ENCODE measurements at regions not wholly inside any gene's neighbourhood (a gene's known extent, or its start where the extent isn't known, plus 50 kb on each side); places are given as distances from the start of the nearest gene placed in this dataset.
"Not testable (repeated sequence)": the region's sequence is repeated elsewhere in the genome, so short reads cannot be mapped to it uniquely, and the experiment has no call there.

DNA sequence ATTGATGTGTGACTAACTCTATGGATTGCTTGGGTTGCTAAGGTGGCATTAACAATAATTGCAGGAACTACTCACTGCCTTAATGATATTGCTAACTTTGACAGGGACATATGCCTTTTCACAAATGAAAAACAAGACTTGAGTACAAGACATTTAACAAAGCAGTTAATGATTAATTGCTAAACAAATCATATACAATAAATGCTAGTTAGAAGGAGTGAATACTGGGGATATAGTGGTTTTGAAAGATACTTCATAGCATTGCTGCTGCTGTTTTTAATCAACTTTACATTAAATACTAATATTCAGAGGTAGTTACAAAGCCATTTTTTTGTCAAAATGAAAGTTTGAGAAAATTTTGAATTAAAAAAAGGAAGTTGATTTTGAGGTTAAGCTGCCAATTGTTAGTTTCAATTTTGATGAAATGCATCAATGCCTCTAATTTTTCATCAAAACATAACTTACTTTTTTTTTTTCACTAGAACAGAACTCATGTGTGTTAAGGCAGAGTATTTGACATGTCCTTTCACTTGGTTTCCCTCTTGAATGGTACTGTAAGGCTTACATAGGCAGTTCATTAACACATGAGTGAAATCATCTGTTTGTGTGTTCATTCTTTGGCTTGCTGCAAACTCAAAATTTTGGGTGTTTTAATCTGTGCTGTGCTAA, 106.2 kb upstream of the SEMA3D start:
- ChIA-PET POLR2A (no interaction called here), CTCF (no interaction called here)

DNA sequence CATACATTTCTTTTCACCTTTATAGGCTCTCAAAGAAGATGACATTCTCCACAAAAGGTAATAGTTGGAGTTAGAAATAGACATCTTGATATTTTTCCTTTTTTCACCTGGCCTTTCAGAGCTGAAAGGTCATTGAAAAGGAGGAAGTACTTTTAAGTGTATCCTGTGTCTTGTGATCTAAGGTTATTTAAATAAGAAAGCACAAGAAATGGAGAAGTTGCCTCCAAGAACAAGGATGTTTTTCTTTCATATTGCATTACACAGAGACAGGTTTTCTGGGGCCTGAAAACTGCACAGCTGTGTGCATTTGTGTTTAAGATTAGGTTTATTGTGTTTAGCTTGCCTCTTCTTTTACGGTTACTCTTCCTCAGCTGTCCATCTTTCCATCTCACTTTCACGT, 103.4 kb upstream of the SEMA3D start:
- CTCF ChIA-PET, result no interaction called here
- POLR2A ChIA-PET, result no interaction called here

DNA sequence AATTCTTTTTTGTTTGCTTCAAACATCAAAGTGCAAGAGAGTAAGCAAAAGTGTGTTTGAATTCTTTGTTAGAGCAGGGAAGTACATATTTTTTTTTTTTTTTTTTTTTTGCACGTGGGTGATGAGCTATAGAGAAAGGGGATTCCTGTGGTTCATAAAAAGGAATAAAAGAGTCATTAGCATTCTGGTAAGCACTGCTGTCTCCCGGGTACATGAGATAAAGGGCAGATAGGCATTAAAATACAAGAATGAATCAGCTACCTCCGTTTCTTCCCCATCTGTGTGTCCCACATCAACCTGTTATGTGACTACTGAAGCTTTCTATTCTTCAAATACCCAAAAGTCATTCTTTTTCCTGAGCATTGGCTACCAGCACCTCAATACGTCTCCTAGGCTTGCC, 102.4 kb upstream of the SEMA3D start:
- POLR2A ChIA-PET, result no interaction called here
- CTCF ChIA-PET, result no interaction called here

DNA sequence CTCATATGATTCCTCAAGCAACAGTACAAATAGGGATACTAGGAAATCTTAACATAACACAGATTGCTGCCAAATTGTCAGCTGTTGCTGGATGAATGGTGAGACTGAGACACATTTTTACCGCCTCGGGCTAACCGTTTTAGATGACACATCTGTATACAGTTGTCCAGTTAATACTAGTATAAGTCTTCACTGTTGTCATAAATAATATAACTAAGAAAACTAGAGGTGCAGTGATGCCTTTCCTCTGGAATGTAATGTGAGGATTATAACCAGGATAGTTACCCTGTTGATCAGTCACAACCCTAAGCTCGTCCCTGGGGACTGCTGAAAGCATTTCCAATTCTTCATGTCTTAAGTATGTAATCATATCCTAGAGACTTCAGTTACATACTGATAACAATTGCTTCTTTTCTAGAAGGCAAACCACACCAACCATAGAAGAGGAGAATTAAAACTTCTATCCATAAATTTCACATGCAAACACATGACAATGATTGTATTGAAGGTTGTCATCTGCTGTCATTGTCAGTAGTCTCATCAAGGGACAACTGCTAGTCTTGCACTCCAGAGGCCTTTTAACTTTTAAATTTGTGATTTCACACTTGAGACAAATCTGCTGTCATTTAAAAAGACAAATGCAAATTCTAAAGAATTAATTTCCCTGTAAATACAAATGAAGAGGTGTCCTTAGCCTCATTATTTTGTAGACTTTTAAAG, 100.4 kb upstream of the SEMA3D start:
- ChIA-PET POLR2A (no interaction called here), CTCF (no interaction called here)

DNA sequence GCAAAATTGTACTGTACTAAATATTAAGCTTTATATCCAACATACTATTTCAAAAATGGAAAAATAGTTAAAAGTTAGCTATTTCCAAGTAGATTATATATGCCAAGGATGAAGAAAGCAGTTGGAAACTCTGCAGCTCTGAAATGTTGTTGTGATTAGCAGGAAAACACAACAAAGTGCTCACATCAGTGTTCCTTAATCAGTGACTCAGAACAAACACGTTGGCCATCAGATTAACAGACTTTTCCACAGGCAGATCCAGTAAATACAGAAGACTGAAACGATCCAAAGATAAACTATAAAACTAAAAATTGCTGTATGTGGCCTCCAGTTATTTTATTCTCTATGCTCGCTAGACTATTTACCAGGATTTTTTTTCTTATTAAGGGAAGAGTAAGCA, 99.6 kb upstream of the SEMA3D start:
- CTCF ChIA-PET, result no interaction called here
- POLR2A ChIA-PET, result no interaction called here

DNA sequence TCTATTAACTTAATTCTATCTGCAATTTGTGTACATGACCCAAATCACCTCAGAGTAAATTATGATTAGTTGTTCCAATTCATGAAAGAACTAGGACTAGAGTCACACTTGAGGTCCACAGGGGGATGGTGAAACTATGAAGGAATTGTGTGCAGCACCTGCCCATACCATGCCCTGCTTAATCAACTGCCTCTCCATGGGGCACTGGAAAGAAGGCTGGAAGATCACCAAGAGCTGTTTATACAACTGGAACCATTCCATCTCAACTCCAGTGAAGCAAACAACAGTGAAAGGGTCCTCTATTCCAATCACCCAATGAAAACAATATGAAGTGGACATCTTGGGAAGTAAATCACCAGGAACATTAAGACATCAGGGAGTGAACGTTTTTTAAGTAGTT, 98.7 kb upstream of the SEMA3D start:
- CTCF ChIA-PET, result no interaction called here
- POLR2A ChIA-PET, result no interaction called here

DNA sequence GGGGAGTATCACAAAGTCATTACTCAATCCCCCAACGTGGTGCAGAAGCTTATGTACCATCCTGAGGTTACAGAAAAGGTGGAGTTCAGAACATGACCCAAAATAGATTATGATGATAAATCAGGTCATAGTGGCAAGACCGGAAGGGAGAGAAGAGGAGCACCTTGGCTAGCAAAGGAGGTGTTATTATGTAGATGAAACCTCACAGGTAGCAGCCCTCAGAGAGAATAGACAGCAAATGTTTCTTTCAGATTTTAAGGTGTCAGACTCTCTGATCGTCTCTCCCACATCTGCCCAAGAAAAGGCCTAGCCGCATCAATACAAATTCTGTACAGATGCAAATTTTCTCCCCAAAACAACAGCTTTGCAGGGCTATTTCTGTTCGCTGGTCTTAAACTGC, 88.3 kb upstream of the SEMA3D start:
- ChIA-PET POLR2A (no interaction called here), CTCF (no interaction called here)

DNA sequence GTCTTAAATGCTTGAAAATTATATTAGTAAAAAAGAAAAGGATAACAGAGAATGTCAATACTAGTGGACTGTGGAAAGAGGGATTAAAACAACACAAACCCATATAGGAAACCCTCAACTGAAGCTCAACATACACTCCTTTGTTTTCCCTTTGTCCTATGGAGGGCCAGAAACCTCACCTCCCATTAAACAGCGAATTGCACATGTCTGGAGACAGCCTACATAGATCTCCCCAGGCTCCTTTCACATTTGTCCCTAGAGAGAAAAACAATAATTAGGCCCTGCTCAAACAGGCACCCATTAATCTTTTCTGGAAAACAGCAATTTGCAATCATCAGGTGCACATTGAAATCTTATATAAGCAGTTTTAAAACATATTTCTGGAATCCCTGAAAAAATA, 87.6 kb upstream of the SEMA3D start:
- POLR2A ChIA-PET, result no interaction called here
- CTCF ChIA-PET, result no interaction called here

DNA sequence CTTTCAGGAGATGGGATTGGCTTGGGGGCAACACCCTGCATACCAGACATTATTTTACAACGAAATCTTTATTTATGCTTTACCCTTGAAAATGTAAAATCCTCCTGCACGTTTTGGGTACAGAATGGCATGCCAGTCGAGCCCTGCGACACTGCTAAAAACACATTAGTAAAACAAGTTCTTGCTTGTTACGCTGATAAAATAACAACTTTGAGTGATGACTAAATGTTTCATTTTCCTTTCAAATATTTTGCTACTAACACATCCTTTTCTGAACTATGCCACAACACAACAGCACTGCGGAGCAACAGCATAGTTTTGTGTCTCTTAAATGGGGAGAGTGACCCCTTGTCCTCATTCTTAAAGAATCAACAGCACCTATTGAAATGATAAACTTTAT, 76.0 kb upstream of the SEMA3D start:
- ChIA-PET POLR2A (no interaction called here), CTCF (no interaction called here)

DNA sequence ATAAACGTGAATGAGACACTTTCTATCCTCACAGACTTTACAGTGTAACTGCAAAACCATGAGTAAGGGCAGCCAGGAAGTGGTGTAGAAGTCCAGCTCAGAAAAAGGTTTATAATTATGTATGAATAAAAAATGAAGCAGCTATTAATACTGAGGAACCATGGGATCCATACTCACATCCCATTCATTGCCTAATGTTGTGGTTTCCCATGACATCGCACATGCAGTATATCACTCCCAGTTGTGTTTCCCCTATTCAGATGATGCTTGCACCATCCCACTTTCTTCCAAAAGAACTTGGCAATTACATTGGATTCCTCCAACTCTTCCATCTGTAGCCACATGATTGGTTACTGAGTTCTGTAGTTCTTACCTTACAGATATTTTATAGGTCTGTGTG, 74.5 kb upstream of the SEMA3D start:
- ChIA-PET CTCF (no interaction called here), POLR2A (interaction anchor here (0.6 kb wide), 1 partner anchor 435 kb away, joined by 3 read pairs; no protein-coding TSS in a partner anchor)

DNA sequence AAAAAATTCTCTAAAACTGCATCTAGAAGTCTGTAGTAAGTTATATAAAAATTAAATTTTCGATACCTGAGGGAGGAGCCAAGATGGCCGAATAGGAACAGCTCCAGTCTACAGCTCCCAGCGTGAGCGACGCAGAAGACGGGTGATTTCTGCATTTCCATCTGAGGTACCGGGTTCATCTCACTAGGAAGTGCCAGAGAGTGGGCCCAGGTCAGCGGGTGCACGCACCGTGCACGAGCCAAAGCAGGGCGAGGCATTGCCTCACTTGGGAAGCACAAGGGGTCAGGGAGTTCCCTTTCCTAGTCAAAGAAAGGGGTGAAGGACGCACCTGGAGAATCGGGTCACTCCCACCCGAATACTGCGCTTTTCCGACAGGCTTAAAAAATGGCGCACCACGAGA, 62.9 kb upstream of the SEMA3D start:
- POLR2A ChIA-PET, CTCF ChIA-PET: not testable (repeated sequence)

DNA sequence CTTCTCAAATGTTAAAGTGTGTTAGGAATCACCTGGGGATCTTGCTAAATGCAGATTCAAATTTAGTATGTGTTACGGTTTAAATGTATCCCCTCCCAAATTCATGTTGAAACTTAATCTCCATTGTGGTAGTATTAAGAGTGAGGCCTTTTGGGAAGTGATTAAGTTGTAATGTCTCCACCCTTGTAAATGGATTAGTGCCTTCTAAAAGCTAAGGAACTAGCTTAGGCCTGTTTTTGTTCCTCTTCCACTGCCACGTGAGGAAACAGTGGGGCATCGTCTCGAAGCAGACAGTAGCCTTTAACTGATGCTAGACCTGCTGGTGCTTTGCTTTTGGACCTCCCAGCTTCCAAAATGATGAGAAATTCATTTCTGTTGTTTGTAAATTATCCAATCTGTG, 52.3 kb upstream of the SEMA3D start:
- POLR2A ChIA-PET, result no interaction called here
- CTCF ChIA-PET, result no interaction called here

DNA sequence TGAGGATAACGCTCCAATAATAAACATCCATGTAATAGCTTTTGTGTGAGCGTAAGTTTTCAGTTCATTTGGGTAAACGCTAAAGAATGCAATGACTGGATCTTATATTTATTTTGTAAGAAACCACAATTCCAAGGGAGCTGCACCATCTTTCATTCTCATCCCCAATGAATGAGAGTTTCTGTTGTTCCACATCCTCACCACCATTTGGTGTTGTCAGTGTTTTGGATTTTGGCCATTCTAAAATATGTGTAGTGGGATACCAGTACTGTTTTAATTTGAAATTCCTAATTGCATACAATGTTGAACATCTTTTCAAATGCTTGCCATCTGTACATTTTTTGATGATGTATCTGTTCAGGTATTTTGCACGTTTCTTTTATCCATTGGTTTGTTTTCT, 50.9 kb upstream of the SEMA3D start:
- POLR2A ChIA-PET, result no interaction called here
- CTCF ChIA-PET, result no interaction called here
